ENCODE measurements at regions not wholly inside any gene's neighbourhood (a gene's known extent, or its start where the extent isn't known, plus 50 kb on each side); places are given as distances from the start of the nearest gene placed in this dataset.
"Not testable (repeated sequence)": the region's sequence is repeated elsewhere in the genome, so short reads cannot be mapped to it uniquely, and the experiment has no call there.

GRCh38 chr13:39893808-39894207 is 238.3 kb downstream of the COG6 start:
- no peak for DNase-seq (ENCODE audit: low read depth)

GRCh38 chr13:39894586-39894985 is 239.1 kb downstream of the COG6 start:
- DNase-seq (ENCODE audit: low read depth): no peak

GRCh38 chr13:39895254-39895653 is 239.8 kb downstream of the COG6 start:
- DNase-seq (ENCODE audit: low read depth): no peak

- no peak for DNase-seq (ENCODE audit: low read depth)
Observed at GRCh38 chr13:39897636-39898035, 242.2 kb downstream of the COG6 start.

- no peak for DNase-seq (ENCODE audit: low read depth)
Observed at GRCh38 chr13:39900106-39900750, 244.8 kb downstream of the COG6 start.

GRCh38 chr13:39904959-39905358 is 249.5 kb downstream of the COG6 start:
- DNase-seq (ENCODE audit: low read depth): no peak

- DNase-seq (ENCODE audit: low read depth): no peak
Observed at GRCh38 chr13:39909634-39910033, 254.2 kb downstream of the COG6 start.

- DNase-seq (ENCODE audit: low read depth): no peak
Observed at GRCh38 chr13:39910041-39910440, 254.6 kb downstream of the COG6 start.

GRCh38 chr13:39910833-39911232 is 255.4 kb downstream of the COG6 start:
- no peak for DNase-seq (ENCODE audit: low read depth)

GRCh38 chr13:39913339-39913738 is 257.9 kb downstream of the COG6 start:
- DNase-seq (ENCODE audit: low read depth): no peak

- no peak for DNase-seq (ENCODE audit: low read depth)
Observed at GRCh38 chr13:39913928-39914327, 258.5 kb downstream of the COG6 start.

- DNase-seq (ENCODE audit: low read depth): no peak
Observed at GRCh38 chr13:39915418-39915817, 260.0 kb downstream of the COG6 start.

- DNase-seq (ENCODE audit: low read depth): no peak
Observed at GRCh38 chr13:39916330-39916729, 260.9 kb downstream of the COG6 start.

GRCh38 chr13:39918620-39919236 is 263.3 kb downstream of the COG6 start:
- no peak for DNase-seq (ENCODE audit: low read depth)

- no peak for DNase-seq (ENCODE audit: low read depth)
Observed at GRCh38 chr13:39920613-39921012, 265.2 kb downstream of the COG6 start.

- DNase-seq (ENCODE audit: low read depth): no peak
Observed at GRCh38 chr13:39926345-39926744, 270.9 kb downstream of the COG6 start.

- no peak for DNase-seq (ENCODE audit: low read depth)
Observed at GRCh38 chr13:39928261-39928660, 272.8 kb downstream of the COG6 start.

GRCh38 chr13:39929583-39929982 is 274.1 kb downstream of the COG6 start:
- DNase-seq (ENCODE audit: low read depth): no peak

- DNase-seq (ENCODE audit: low read depth): no peak
Observed at GRCh38 chr13:39930060-39930459, 274.6 kb downstream of the COG6 start.

GRCh38 chr13:39930544-39931444 is 275.3 kb downstream of the COG6 start:
- no peak for DNase-seq (ENCODE audit: low read depth)

GRCh38 chr13:39931505-39931904 is 276.0 kb downstream of the COG6 start:
- no peak for DNase-seq (ENCODE audit: low read depth)

GRCh38 chr13:39932514-39932913 is 277.1 kb downstream of the COG6 start:
- not testable (repeated sequence) for DNase-seq (ENCODE audit: low read depth)

- DNase-seq (ENCODE audit: low read depth): no peak
Observed at GRCh38 chr13:39935155-39935554, 279.7 kb downstream of the COG6 start.
